ENCODE measurements at regions not wholly inside any gene's neighbourhood (a gene's known extent, or its start where the extent isn't known, plus 50 kb on each side); places are given as distances from the start of the nearest gene placed in this dataset.
A peak's percentile ranks its signal among the peaks of the same experiment; 100 is the strongest.

GRCh38 chr12:107522692-107523477 lies 162.7 kb upstream of the PWP1 start:
- no peak overlapping the region for H3K4me3 ChIP-seq (ENCODE audit: low read depth, low read length)
- DNase-seq (ENCODE audit: low read depth), result no peak
- peak; percentile 18 for TF ChIP-seq CTCF (IDR thresholded peaks at IDR 0.05; ENCODE audit: insufficient read depth, low read length)

GRCh38 chr12:107523775-107524535 lies 161.6 kb upstream of the PWP1 start:
- TF ChIP-seq CTCF (IDR thresholded peaks at IDR 0.05; ENCODE audit: insufficient read depth, low read length), result no peak
- no peak overlapping the region for H3K4me3 ChIP-seq (ENCODE audit: low read depth, low read length)

GRCh38 chr12:107525063-107525718 lies 160.4 kb upstream of the PWP1 start:
- TF ChIP-seq CTCF (IDR thresholded peaks at IDR 0.05; ENCODE audit: insufficient read depth, low read length), result no peak
- no peak overlapping the region for H3K4me3 ChIP-seq (ENCODE audit: low read depth, low read length)
- no peak for DNase-seq (ENCODE audit: low read depth)

More at GRCh38 chr12:107523775-107524535, 161.6 kb upstream of the PWP1 start:
- no peak for DNase-seq (ENCODE audit: low read depth)

GRCh38 chr12:107525719-107526554 lies 159.7 kb upstream of the PWP1 start:
- no peak for TF ChIP-seq CTCF (IDR thresholded peaks at IDR 0.05; ENCODE audit: insufficient read depth, low read length)
- DNase-seq (ENCODE audit: low read depth), result no peak
- no peak overlapping the region for H3K4me3 ChIP-seq (ENCODE audit: low read depth, low read length)

GRCh38 chr12:107526555-107527180 lies 158.9 kb upstream of the PWP1 start:
- DNase-seq (ENCODE audit: low read depth), result no peak
- no peak for TF ChIP-seq CTCF (IDR thresholded peaks at IDR 0.05; ENCODE audit: insufficient read depth, low read length)
- H3K4me3 ChIP-seq (ENCODE audit: low read depth, low read length), result no peak overlapping the region
